ENCODE measurements at regions not wholly inside any gene's neighbourhood (a gene's known extent, or its start where the extent isn't known, plus 50 kb on each side); places are given as distances from the start of the nearest gene placed in this dataset.

DNA sequence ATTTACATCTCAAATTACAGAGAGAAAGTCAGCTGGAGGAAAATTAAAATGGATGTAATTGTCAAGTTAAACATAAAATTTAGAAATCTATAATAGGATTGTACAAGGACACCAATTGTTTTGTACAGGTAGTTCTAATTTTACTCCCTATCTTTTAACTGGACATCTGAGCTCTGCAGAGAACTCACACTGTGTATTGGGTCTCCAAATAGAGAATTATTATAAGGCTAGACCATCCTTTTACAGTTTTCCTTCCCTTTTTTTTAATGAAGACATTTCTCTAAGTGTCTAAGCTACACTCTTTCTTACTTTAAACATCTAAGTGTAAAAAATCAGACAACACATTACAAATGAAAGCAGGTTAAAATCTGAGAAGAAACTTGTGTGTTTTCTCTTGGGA is 78.4 kb upstream of the GC start:
- Mint-ChIP-seq H3K27ac (ENCODE audit: unreplicated experiment) (no peak overlapping the region), H3K9me3 (ENCODE audit: unreplicated experiment) (peaks cover 4% of the 10 kb centered on the region), H3K36me3 (ENCODE audit: unreplicated experiment) (no peaks in the 10 kb centered on the region), H3K27me3 (ENCODE audit: unreplicated experiment) (no peaks in the 10 kb centered on the region), H3K4me1 (ENCODE audit: low read depth, unreplicated experiment) (no peaks in the 10 kb centered on the region), H3K4me3 (ENCODE audit: unreplicated experiment) (no peak overlapping the region)
- DNase-seq: no peak
- TF ChIP-seq, protein P1, sequence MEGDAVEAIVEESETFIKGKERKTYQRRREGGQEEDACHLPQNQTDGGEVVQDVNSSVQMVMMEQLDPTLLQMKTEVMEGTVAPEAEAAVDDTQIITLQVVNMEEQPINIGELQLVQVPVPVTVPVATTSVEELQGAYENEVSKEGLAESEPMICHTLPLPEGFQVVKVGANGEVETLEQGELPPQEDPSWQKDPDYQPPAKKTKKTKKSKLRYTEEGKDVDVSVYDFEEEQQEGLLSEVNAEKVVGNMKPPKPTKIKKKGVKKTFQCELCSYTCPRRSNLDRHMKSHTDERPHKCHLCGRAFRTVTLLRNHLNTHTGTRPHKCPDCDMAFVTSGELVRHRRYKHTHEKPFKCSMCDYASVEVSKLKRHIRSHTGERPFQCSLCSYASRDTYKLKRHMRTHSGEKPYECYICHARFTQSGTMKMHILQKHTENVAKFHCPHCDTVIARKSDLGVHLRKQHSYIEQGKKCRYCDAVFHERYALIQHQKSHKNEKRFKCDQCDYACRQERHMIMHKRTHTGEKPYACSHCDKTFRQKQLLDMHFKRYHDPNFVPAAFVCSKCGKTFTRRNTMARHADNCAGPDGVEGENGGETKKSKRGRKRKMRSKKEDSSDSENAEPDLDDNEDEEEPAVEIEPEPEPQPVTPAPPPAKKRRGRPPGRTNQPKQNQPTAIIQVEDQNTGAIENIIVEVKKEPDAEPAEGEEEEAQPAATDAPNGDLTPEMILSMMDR (IDR thresholded peaks at IDR 0.05; ENCODE audit: partially characterized antibody, unreplicated experiment): no peak

DNA sequence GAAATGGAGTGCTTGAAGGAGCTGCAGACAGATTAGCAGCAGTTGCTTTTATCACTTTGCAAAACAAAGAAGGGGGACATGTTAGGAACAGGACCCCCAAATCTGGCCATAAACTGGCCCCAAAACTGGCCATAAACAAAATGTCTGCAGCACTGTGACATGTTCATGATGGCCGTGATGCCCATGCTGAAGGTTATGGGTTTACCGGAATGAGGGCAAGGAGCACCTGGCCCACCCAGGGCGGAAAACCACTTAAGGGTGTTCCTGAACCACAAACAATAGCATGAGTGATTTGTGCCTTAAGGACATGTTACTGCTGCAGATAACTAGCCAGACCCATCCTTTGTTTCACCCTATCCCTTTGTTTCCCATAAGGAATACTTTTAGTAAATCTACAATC is 79.6 kb upstream of the GC start:
- TF ChIP-seq, protein P1 (IDR thresholded peaks at IDR 0.05; ENCODE audit: partially characterized antibody, unreplicated experiment): no peak
- no peaks in the 10 kb centered on the region for H3K27me3 Mint-ChIP-seq (ENCODE audit: unreplicated experiment)
- H3K4me3 Mint-ChIP-seq (ENCODE audit: unreplicated experiment): no peak overlapping the region
- no peak for DNase-seq
- H3K9me3 Mint-ChIP-seq (ENCODE audit: unreplicated experiment): peaks cover 4% of the 10 kb centered on the region
- H3K27ac Mint-ChIP-seq (ENCODE audit: unreplicated experiment): no peak overlapping the region
- no peaks in the 10 kb centered on the region for H3K36me3 Mint-ChIP-seq (ENCODE audit: unreplicated experiment)
- no peaks in the 10 kb centered on the region for H3K4me1 Mint-ChIP-seq (ENCODE audit: low read depth, unreplicated experiment)

DNA sequence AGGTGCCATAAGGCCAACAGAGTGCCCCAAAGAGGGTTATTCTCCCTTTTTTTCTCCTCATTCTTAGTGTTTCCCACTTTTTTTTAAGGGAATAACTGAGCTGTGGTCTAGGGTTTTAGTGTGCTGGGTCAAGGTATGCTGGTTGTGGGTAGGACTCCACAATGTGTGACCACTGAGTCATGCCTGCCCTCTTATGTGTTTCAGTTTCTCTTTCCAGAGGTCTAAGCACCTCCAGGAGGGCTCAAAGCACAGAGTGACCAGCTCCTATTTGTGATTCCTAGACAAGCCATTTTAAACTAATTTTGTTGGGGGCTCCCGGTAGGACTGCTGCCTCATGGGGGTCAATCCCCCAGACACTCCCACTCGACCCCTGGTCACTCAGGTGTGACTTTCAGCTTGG is 80.5 kb upstream of the GC start:
- Mint-ChIP-seq H3K9me3 (ENCODE audit: unreplicated experiment) (peaks cover 4% of the 10 kb centered on the region), H3K4me1 (ENCODE audit: low read depth, unreplicated experiment) (no peaks in the 10 kb centered on the region), H3K4me3 (ENCODE audit: unreplicated experiment) (no peak overlapping the region), H3K27ac (ENCODE audit: unreplicated experiment) (no peak overlapping the region), H3K27me3 (ENCODE audit: unreplicated experiment) (no peaks in the 10 kb centered on the region), H3K36me3 (ENCODE audit: unreplicated experiment) (no peaks in the 10 kb centered on the region)
- DNase-seq: no peak
- TF ChIP-seq, protein P1 (IDR thresholded peaks at IDR 0.05; ENCODE audit: partially characterized antibody, unreplicated experiment): no peak

DNA sequence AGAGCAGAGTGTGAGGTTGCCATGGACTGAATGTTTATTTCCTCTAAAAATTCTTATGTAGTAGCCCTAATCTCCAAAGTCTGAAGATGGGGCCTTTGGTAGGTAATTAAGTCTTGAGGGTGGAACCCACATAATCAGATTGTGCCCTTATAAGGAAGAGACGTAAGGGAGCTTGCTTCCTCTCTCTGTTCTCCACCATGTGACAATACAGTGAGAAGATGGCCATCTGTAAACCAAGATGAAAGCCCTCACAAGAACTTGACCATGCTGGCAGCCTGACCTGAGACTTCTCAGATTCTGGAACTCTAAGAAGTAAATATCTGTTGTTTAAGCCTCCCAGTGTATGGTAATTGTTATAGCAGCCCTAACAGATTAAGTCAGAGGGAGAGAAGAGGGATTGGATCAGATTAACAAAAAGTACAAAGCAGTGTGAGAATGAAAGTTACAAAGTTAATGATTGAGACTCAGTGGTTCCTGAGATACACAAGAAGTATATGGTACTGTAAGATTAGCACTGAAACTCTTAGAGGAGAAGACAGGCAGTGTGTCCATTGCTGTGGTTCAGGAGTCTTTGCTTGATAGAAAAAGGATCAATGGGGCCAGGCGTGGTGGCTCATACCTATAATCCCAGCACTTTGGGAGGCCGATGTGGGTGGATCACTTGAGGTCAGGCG is 82.5 kb upstream of the GC start:
- no peaks in the 10 kb centered on the region for H3K27me3 Mint-ChIP-seq (ENCODE audit: unreplicated experiment)
- H3K36me3 Mint-ChIP-seq (ENCODE audit: unreplicated experiment): no peaks in the 10 kb centered on the region
- H3K4me3 Mint-ChIP-seq (ENCODE audit: unreplicated experiment): no peak overlapping the region
- TF ChIP-seq, protein P1 (IDR thresholded peaks at IDR 0.05; ENCODE audit: partially characterized antibody, unreplicated experiment): no peak
- H3K27ac Mint-ChIP-seq (ENCODE audit: unreplicated experiment): no peak overlapping the region
- no peaks in the 10 kb centered on the region for H3K4me1 Mint-ChIP-seq (ENCODE audit: low read depth, unreplicated experiment)
- DNase-seq: no peak
- H3K9me3 Mint-ChIP-seq (ENCODE audit: unreplicated experiment): peaks cover 3% of the 10 kb centered on the region

DNA sequence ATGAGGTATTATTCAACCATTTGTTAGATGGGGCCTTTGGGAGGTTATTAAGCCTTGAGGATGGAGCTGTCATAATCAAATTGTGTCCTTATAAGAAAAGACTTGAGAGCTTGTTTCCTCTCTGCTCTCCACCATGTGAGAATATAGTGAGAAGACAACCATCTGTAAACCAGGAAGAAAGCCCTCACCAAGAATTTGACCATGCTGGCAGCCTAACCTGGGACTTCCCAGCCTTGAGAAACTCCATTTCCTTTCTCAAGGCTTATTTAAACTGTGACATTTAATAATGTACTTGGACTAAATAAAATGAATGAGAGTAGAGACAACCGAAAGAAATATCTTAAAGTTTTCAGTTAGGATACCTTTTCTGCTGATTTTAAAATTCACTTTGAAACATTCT is 83.7 kb upstream of the GC start:
- Mint-ChIP-seq H3K27ac (ENCODE audit: unreplicated experiment) (no peak overlapping the region), H3K27me3 (ENCODE audit: unreplicated experiment) (no peaks in the 10 kb centered on the region), H3K4me3 (ENCODE audit: unreplicated experiment) (no peak overlapping the region), H3K4me1 (ENCODE audit: low read depth, unreplicated experiment) (no peaks in the 10 kb centered on the region), H3K36me3 (ENCODE audit: unreplicated experiment) (no peaks in the 10 kb centered on the region), H3K9me3 (ENCODE audit: unreplicated experiment) (peaks cover 3% of the 10 kb centered on the region)
- TF ChIP-seq, protein P1 (IDR thresholded peaks at IDR 0.05; ENCODE audit: partially characterized antibody, unreplicated experiment): no peak
- DNase-seq: no peak
